ENCODE measurements at regions not wholly inside any gene's neighbourhood (a gene's known extent, or its start where the extent isn't known, plus 50 kb on each side); places are given as distances from the start of the nearest gene placed in this dataset.

- H3K27ac ChIP-seq (ENCODE audit: low read depth, low read length): no peak overlapping the region
- H2AK5ac ChIP-seq (ENCODE audit: low read length): no peak overlapping the region
- H2BK120ac ChIP-seq (ENCODE audit: low read depth, low read length): no peak overlapping the region
- no CpG with 5 or more reads among the region's 7 CpGs for WGBS (ENCODE audit: extremely low coverage, insufficient coverage, low lambda C conversion rate)
- H3K23ac ChIP-seq (ENCODE audit: low read length): no peak overlapping the region
- no peak overlapping the region for H3K9ac ChIP-seq (ENCODE audit: low read length)
- H3K79me2 ChIP-seq (ENCODE audit: control insufficient read depth, insufficient read depth, low read length): no peaks in the 10 kb centered on the region
- no peak overlapping the region for H3K56ac ChIP-seq (ENCODE audit: low read length)
- H2BK5ac ChIP-seq (ENCODE audit: low read length): no peak overlapping the region
- H3K4me2 ChIP-seq (ENCODE audit: low read length): no peak overlapping the region
- no peaks in the 10 kb centered on the region for H3K27me3 ChIP-seq (ENCODE audit: insufficient read depth, low read length, poor library complexity)
- H4K5ac ChIP-seq (ENCODE audit: low read length): no peak overlapping the region
- H3K4me1 ChIP-seq (ENCODE audit: control insufficient read depth, low read depth, low read length): no peaks in the 10 kb centered on the region
- no peak overlapping the region for H2BK15ac ChIP-seq (replicated peaks; ENCODE audit: low read depth)
- H3K79me1 ChIP-seq (ENCODE audit: low read length): no peaks in the 10 kb centered on the region
- no peaks in the 10 kb centered on the region for H3K36me3 ChIP-seq (ENCODE audit: control insufficient read depth, insufficient read depth, low read length)
- no peak overlapping the region for H3K4ac ChIP-seq (ENCODE audit: low read depth, low read length)
- no peak overlapping the region for H3K4me3 ChIP-seq (ENCODE audit: low read length)
- H3K18ac ChIP-seq (ENCODE audit: low read length): no peak overlapping the region
- no peak for DNase-seq
- H4K8ac ChIP-seq (ENCODE audit: low read depth, low read length): no peak overlapping the region
Observed at GRCh38 chr10:16316733-16317390, 119.9 kb upstream of the PTER start.

GRCh38 chr10:16341637-16342036 is 95.2 kb upstream of the PTER start:
- H4K5ac ChIP-seq (ENCODE audit: low read length): no peak overlapping the region
- no peak overlapping the region for H3K23ac ChIP-seq (ENCODE audit: low read length)
- no peak overlapping the region for H3K4me2 ChIP-seq (ENCODE audit: low read length)
- no peak overlapping the region for H2BK5ac ChIP-seq (ENCODE audit: low read length)
- no peak for DNase-seq
- H2BK15ac ChIP-seq (replicated peaks; ENCODE audit: low read depth): no peak overlapping the region
- no peak overlapping the region for H2AK5ac ChIP-seq (ENCODE audit: low read length)
- H3K79me1 ChIP-seq (ENCODE audit: low read length): no peaks in the 10 kb centered on the region
- H3K4ac ChIP-seq (ENCODE audit: low read depth, low read length): no peak overlapping the region
- H3K18ac ChIP-seq (ENCODE audit: low read length): no peak overlapping the region
- H2BK120ac ChIP-seq (ENCODE audit: low read depth, low read length): no peak overlapping the region
- H3K9ac ChIP-seq (ENCODE audit: low read length): no peak overlapping the region
- no peaks in the 10 kb centered on the region for H3K79me2 ChIP-seq (ENCODE audit: control insufficient read depth, insufficient read depth, low read length)
- WGBS (ENCODE audit: extremely low coverage, insufficient coverage, low lambda C conversion rate): no CpG with 5 or more reads among the region's 2 CpGs
- H3K4me3 ChIP-seq (ENCODE audit: low read length): no peak overlapping the region
- H3K56ac ChIP-seq (ENCODE audit: low read length): no peak overlapping the region
- H4K8ac ChIP-seq (ENCODE audit: low read depth, low read length): no peak overlapping the region
- H3K27me3 ChIP-seq (ENCODE audit: insufficient read depth, low read length, poor library complexity): no peaks in the 10 kb centered on the region
- H3K27ac ChIP-seq (ENCODE audit: low read depth, low read length): no peak overlapping the region
- no peaks in the 10 kb centered on the region for H3K4me1 ChIP-seq (ENCODE audit: control insufficient read depth, low read depth, low read length)
- H3K36me3 ChIP-seq (ENCODE audit: control insufficient read depth, insufficient read depth, low read length): no peaks in the 10 kb centered on the region

GRCh38 chr10:16348891-16349290 is 87.9 kb upstream of the PTER start:
- Histone ChIP-seq H3K36me3 (ENCODE audit: control insufficient read depth, insufficient read depth, low read length) (no peaks in the 10 kb centered on the region), H3K27ac (ENCODE audit: low read depth, low read length) (no peak overlapping the region), H3K23ac (ENCODE audit: low read length) (no peak overlapping the region), H2AK5ac (ENCODE audit: low read length) (no peak overlapping the region), H3K4me2 (ENCODE audit: low read length) (no peak overlapping the region), H3K18ac (ENCODE audit: low read length) (no peak overlapping the region), H3K4ac (ENCODE audit: low read depth, low read length) (no peak overlapping the region), H3K79me1 (ENCODE audit: low read length) (no peaks in the 10 kb centered on the region), H3K27me3 (ENCODE audit: insufficient read depth, low read length, poor library complexity) (no peaks in the 10 kb centered on the region), H3K79me2 (ENCODE audit: control insufficient read depth, insufficient read depth, low read length) (no peaks in the 10 kb centered on the region), H3K9ac (ENCODE audit: low read length) (no peak overlapping the region), H2BK5ac (ENCODE audit: low read length) (no peak overlapping the region), H2BK15ac (replicated peaks; ENCODE audit: low read depth) (no peak overlapping the region), H3K4me3 (ENCODE audit: low read length) (no peak overlapping the region), H4K8ac (ENCODE audit: low read depth, low read length) (no peak overlapping the region), H4K5ac (ENCODE audit: low read length) (no peak overlapping the region), H2BK120ac (ENCODE audit: low read depth, low read length) (no peak overlapping the region), H3K56ac (ENCODE audit: low read length) (no peak overlapping the region), H3K4me1 (ENCODE audit: control insufficient read depth, low read depth, low read length) (no peaks in the 10 kb centered on the region)
- no peak for DNase-seq
- WGBS (ENCODE audit: extremely low coverage, insufficient coverage, low lambda C conversion rate): no CpG with 5 or more reads among the region's 4 CpGs

GRCh38 chr10:16352146-16352545 is 84.7 kb upstream of the PTER start:
- no CpG with 5 or more reads among the region's 5 CpGs for WGBS (ENCODE audit: extremely low coverage, insufficient coverage, low lambda C conversion rate)

GRCh38 chr10:16360001-16360400 is 76.8 kb upstream of the PTER start:
- H3K4ac ChIP-seq (ENCODE audit: low read depth, low read length): no peak overlapping the region
- H3K79me2 ChIP-seq (ENCODE audit: control insufficient read depth, insufficient read depth, low read length): no peaks in the 10 kb centered on the region
- no peak overlapping the region for H2BK15ac ChIP-seq (replicated peaks; ENCODE audit: low read depth)
- DNase-seq: no peak
- H3K4me3 ChIP-seq (ENCODE audit: low read length): no peak overlapping the region
- no peak overlapping the region for H3K23ac ChIP-seq (ENCODE audit: low read length)
- H3K4me1 ChIP-seq (ENCODE audit: control insufficient read depth, low read depth, low read length): no peaks in the 10 kb centered on the region
- H3K27me3 ChIP-seq (ENCODE audit: insufficient read depth, low read length, poor library complexity): no peaks in the 10 kb centered on the region
- H3K27ac ChIP-seq (ENCODE audit: low read depth, low read length): no peak overlapping the region
- no peak overlapping the region for H2BK5ac ChIP-seq (ENCODE audit: low read length)
- no peak overlapping the region for H4K8ac ChIP-seq (ENCODE audit: low read depth, low read length)
- H3K36me3 ChIP-seq (ENCODE audit: control insufficient read depth, insufficient read depth, low read length): no peaks in the 10 kb centered on the region
- no CpG with 5 or more reads among the region's 3 CpGs for WGBS (ENCODE audit: extremely low coverage, insufficient coverage, low lambda C conversion rate)
- H3K9ac ChIP-seq (ENCODE audit: low read length): no peak overlapping the region
- H3K4me2 ChIP-seq (ENCODE audit: low read length): no peak overlapping the region
- H3K79me1 ChIP-seq (ENCODE audit: low read length): no peaks in the 10 kb centered on the region
- no peak overlapping the region for H4K5ac ChIP-seq (ENCODE audit: low read length)
- H2BK120ac ChIP-seq (ENCODE audit: low read depth, low read length): no peak overlapping the region
- H3K56ac ChIP-seq (ENCODE audit: low read length): no peak overlapping the region
- H3K18ac ChIP-seq (ENCODE audit: low read length): no peak overlapping the region
- no peak overlapping the region for H2AK5ac ChIP-seq (ENCODE audit: low read length)

More at GRCh38 chr10:16352146-16352545, 84.7 kb upstream of the PTER start:
- no peak for DNase-seq
- Histone ChIP-seq H3K27me3 (ENCODE audit: insufficient read depth, low read length, poor library complexity) (no peaks in the 10 kb centered on the region), H3K23ac (ENCODE audit: low read length) (no peak overlapping the region), H3K4me2 (ENCODE audit: low read length) (no peak overlapping the region), H3K56ac (ENCODE audit: low read length) (no peak overlapping the region), H2BK15ac (replicated peaks; ENCODE audit: low read depth) (no peak overlapping the region), H3K4me3 (ENCODE audit: low read length) (no peak overlapping the region), H4K8ac (ENCODE audit: low read depth, low read length) (no peak overlapping the region), H3K36me3 (ENCODE audit: control insufficient read depth, insufficient read depth, low read length) (no peaks in the 10 kb centered on the region), H3K4ac (ENCODE audit: low read depth, low read length) (no peak overlapping the region), H3K18ac (ENCODE audit: low read length) (no peak overlapping the region), H4K5ac (ENCODE audit: low read length) (no peak overlapping the region), H3K4me1 (ENCODE audit: control insufficient read depth, low read depth, low read length) (no peaks in the 10 kb centered on the region), H2AK5ac (ENCODE audit: low read length) (no peak overlapping the region), H3K27ac (ENCODE audit: low read depth, low read length) (no peak overlapping the region), H2BK5ac (ENCODE audit: low read length) (no peak overlapping the region), H3K79me2 (ENCODE audit: control insufficient read depth, insufficient read depth, low read length) (no peaks in the 10 kb centered on the region), H3K9ac (ENCODE audit: low read length) (no peak overlapping the region), H3K79me1 (ENCODE audit: low read length) (no peaks in the 10 kb centered on the region), H2BK120ac (ENCODE audit: low read depth, low read length) (no peak overlapping the region)

GRCh38 chr10:16360425-16360824 is 76.4 kb upstream of the PTER start:
- no peak for DNase-seq
- Histone ChIP-seq H3K56ac (ENCODE audit: low read length) (no peak overlapping the region), H3K79me2 (ENCODE audit: control insufficient read depth, insufficient read depth, low read length) (no peaks in the 10 kb centered on the region), H4K8ac (ENCODE audit: low read depth, low read length) (no peak overlapping the region), H3K4me1 (ENCODE audit: control insufficient read depth, low read depth, low read length) (no peaks in the 10 kb centered on the region), H3K4ac (ENCODE audit: low read depth, low read length) (no peak overlapping the region), H3K4me3 (ENCODE audit: low read length) (no peak overlapping the region), H4K5ac (ENCODE audit: low read length) (no peak overlapping the region), H3K23ac (ENCODE audit: low read length) (no peak overlapping the region), H3K79me1 (ENCODE audit: low read length) (no peaks in the 10 kb centered on the region), H3K4me2 (ENCODE audit: low read length) (no peak overlapping the region), H3K27ac (ENCODE audit: low read depth, low read length) (no peak overlapping the region), H2AK5ac (ENCODE audit: low read length) (no peak overlapping the region), H2BK120ac (ENCODE audit: low read depth, low read length) (no peak overlapping the region), H3K36me3 (ENCODE audit: control insufficient read depth, insufficient read depth, low read length) (no peaks in the 10 kb centered on the region), H3K18ac (ENCODE audit: low read length) (no peak overlapping the region), H3K9ac (ENCODE audit: low read length) (no peak overlapping the region), H2BK5ac (ENCODE audit: low read length) (no peak overlapping the region), H3K27me3 (ENCODE audit: insufficient read depth, low read length, poor library complexity) (no peaks in the 10 kb centered on the region), H2BK15ac (replicated peaks; ENCODE audit: low read depth) (no peak overlapping the region)

All from mesendoderm (in vitro differentiated cells).